ENCODE measurements at regions not wholly inside any gene's neighbourhood (a gene's known extent, or its start where the extent isn't known, plus 50 kb on each side); places are given as distances from the start of the nearest gene placed in this dataset.
"Not testable (repeated sequence)": the region's sequence is repeated elsewhere in the genome, so short reads cannot be mapped to it uniquely, and the experiment has no call there.

GRCh38 chr1:217079584-217079983 lies 356.4 kb upstream of the ESRRG start:
- no peak for DNase-seq

DNA sequence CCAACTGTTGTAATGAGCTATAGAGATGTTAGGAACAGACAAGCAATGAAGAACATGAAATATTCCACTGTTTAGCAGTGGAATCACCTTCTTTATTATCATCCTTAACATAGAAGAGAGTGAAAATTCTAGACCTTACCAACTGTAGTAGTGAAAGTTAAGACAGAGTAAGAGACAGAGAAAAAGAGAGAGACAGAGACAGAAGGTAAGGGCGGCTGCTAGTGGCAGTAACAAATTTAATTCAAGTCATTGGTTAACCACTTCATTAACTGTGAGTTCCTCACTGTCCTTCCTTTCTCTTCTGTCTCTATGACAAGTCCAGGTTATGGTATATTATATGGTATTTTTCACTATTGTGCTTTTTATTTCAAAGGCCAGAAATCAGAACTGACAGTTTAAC lies 355.7 kb upstream of the ESRRG start:
- no peak for DNase-seq

- DNase-seq, result no peak
Observed at GRCh38 chr1:217078078-217078690, 355.0 kb upstream of the ESRRG start.

DNA sequence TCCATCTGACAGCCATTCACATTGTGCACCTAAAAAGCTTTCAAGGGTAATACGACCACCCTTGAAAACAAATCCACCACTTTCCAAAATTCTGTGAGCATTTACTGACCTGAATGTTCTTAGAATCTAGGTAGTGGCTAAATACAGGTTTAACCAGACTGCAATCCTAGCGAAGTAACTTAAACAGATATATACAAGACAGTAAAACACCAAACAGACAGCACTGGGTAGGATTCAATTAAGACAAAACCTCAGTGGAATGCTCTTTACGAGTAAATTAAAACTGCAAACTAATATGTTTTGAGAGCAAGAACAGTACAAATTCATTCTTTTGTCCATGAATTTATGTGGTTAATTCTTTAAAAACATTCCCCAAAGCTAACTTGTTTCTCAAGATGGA lies 354.2 kb upstream of the ESRRG start:
- DNase-seq, result no peak

- no peak for DNase-seq
Observed at GRCh38 chr1:217076902-217077301, 353.7 kb upstream of the ESRRG start.

- DNase-seq, result no peak
Observed at GRCh38 chr1:217072926-217073325, 349.7 kb upstream of the ESRRG start.

DNA sequence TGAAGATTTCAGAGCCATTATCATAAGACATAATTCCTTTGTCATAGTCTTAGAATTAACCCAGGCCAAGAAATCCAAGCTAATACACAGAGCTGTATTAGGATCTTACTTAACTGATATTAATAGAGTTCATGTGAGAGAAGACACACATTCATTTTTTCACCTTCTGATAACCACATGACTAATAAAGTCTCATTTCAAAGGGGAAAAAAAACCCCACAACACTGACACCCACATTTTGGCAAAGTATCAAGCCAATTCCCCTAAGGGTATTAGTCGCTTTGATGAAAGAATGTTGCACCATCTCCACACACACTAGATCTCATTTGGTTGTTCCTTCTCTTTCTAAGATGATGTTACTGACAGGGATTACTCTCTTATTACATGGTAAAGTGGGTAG lies 344.4 kb upstream of the ESRRG start:
- DNase-seq, result no peak

GRCh38 chr1:217066794-217067193 lies 343.6 kb upstream of the ESRRG start:
- DNase-seq, result no peak

DNA sequence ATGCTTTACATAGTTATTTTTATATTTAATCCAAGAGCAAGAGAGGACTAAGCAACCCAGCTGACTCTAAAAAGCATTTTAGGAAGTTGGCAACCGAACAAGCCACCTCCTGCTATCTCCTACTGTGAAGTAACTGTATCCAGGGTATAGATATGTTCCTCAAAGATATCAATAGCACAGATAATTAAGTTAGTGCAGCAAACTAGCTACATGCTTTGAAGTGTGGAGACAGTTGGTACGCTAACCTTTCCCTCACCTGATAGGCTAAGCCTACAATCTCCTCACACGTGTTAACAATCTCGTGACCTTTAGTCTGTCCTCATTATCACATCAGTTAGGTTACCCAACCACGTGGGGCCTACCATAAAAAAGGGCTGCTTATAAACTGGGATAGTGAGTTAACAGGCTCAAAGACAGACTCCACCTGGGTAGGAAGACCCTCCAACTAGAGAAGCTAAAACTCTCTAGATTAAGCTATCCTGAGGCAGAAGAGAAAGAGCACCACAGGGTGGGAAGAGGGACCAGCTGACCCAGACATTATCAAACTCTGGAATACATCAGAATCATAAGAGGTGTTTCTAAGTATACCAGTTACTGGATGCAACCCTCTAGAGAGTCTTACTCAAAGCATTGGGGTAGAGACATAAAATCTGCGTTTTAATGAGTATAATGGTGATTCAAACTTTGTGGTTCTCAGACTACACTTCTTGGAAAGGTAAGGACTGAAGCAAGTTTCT lies 340.1 kb upstream of the ESRRG start:
- no peak for DNase-seq

DNA sequence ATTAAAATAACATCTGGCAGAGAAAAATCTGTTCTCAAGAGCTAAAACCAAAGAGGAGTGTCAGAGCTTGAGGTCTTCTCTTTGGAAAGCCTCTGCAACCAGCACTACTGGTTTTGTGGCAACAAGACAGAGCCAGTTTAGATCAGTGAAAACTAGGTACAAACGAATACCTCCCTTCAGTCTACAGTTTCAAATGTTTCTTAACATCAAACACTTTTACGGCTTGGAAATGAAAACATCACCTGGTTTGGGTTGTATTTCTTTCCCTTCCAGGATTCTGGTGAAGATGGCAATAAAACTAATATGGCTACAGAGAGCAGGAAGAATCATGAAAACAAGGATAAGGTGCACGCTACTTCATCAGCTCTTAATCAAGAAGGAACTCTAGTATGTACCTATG lies 339.4 kb upstream of the ESRRG start:
- DNase-seq, result no peak

- no peak for DNase-seq
Observed at GRCh38 chr1:217059401-217059800, 336.2 kb upstream of the ESRRG start.

DNA sequence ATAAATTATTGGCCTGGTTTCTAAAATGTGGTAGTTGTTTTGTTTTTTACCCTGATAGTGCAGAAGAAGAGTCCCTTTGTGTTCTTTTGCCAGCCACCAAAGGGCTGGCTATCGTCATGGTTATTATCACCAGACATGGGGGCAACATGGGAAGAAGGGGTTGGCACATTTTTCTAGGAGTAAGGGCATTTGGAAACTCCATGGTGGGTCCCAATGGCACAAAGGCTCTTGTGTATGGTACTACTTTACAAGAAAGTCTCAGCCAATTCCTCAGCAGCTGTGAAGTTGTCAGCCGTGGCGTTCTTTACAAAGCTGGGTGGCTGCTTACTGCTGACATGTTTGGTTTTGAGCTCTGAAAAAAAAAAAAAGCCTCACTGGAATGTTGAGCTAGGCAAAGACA lies 330.4 kb upstream of the ESRRG start:
- no peak for DNase-seq

- DNase-seq, result no peak
Observed at GRCh38 chr1:217052626-217053025, 329.4 kb upstream of the ESRRG start.

GRCh38 chr1:217052196-217052595 lies 329.0 kb upstream of the ESRRG start:
- DNase-seq, result no peak

GRCh38 chr1:217049721-217050120 lies 326.5 kb upstream of the ESRRG start:
- DNase-seq, result no peak

GRCh38 chr1:217049081-217049480 lies 325.9 kb upstream of the ESRRG start:
- no peak for DNase-seq

DNA sequence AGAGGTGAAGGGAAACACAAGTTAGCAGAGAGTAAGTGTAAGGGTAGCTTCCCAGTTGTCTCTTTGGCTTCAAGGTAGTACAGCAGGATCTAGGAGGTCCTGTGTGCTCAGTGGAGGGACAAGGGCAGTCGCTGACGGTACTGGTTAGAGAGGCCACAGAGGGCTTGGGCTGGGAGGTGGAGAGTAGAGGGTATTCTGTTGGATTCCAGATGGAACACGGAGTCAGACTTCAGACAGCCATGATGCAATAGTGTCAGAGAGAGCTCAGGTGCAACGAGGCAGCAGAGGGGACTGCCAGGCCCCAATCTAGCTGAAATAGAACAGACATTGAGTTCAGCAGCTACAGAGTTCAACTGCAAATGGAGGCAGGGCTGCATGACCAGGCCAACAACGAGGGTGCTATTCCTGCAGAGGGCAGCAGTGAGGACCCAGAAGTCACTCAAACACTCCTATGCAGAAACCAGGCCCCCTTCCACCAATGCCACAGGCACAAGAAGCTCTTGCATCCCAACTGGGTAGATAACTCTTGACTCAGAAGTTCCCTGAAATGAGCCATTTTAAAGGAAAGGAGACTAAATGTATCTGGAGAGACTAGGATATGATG lies 325.0 kb upstream of the ESRRG start:
- DNase-seq, result peak; percentile 25

- DNase-seq, result no peak
Observed at GRCh38 chr1:217040711-217041455, 317.7 kb upstream of the ESRRG start.

GRCh38 chr1:217039926-217040325 lies 316.7 kb upstream of the ESRRG start:
- DNase-seq, result no peak

DNA sequence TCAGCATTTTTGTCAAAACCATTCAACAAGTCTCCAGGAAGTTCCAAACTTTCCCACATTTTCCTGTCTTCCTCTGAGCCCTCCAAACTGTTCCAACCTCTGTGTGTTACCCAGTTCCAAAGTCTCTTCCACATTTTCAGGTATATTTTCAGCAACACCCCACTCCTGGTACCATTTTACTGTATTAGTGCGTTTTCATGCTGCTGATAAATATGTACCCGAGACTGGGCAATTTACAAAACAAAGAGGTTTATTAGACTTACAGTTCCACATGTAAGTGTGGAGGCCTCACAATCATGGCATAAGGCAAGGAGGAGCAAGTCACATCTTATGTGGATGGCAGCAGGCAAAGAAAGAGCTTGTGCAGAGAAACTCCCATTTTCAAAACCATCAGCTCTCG lies 315.9 kb upstream of the ESRRG start:
- not testable (repeated sequence) for DNase-seq

GRCh38 chr1:217036757-217037156 lies 313.5 kb upstream of the ESRRG start:
- DNase-seq, result no peak

- DNase-seq, result no peak
Observed at GRCh38 chr1:217032715-217033367, 309.6 kb upstream of the ESRRG start.
